Caco-2 (cell line): ENCODE measurements at regions not wholly inside any gene's neighbourhood (a gene's known extent, or its start where the extent isn't known, plus 50 kb on each side); places are given as distances from the start of the nearest gene placed in this dataset.

Experiments used
- BruUV-seq: library from RNA; stranded (reverse); fragments of 400-500 nt; replicated peaks from 2 replicates; lab custom pipeline; 2021; lab: Mats Ljungman, UMichigan
- CTCF ChIA-PET: fragments of 300-600 bp; sonication (Branson Sonifier 250); formaldehyde crosslinking; loops from one replicate; lab custom pipeline; 2022; ENCODE audit warnings: antibody characterized with exemption; lab: Charles Lee
- POLR2A ChIA-PET: fragments of 300-600 bp; sonication (Branson Sonifier 250); formaldehyde crosslinking; loops from one replicate; lab custom pipeline; 2022; ENCODE audit warnings: antibody characterized with exemption; lab: Charles Lee
- DNase-seq, 2 experiments: peaks; one replicate each; pipeline versions ENCODE4 v3.0.0 to v3.0.0-alpha.2; 2020 to 2022
- H3K27me3 ChIP-seq: replicated peaks from 2 replicates; pipeline ENCODE4 v1.6.0; 2011; ENCODE audit warnings: low read length; ENCODE audit not compliant: control insufficient read depth, insufficient read depth
- H3K36me3 ChIP-seq: 2 replicates; pipeline ENCODE4 v1.5.1; 2011; ENCODE audit warnings: low read length; ENCODE audit not compliant: control insufficient read depth, insufficient read depth
- H3K4me1 ChIP-seq: fragments of 250-450 bp; sonication (Bioruptor Pico); 2 replicates; pipeline ENCODE4 v1.5.1; 2020; ENCODE audit warnings: mild to moderate bottlenecking
- H3K4me3 ChIP-seq: 2 replicates; pipeline ENCODE4 v1.5.1; 2011; ENCODE audit warnings: low read depth, mild to moderate bottlenecking, control low read depth, low read length
- H3K9me3 ChIP-seq: fragments of 250-450 bp; sonication (Bioruptor Pico); 2 replicates; pipeline ENCODE4 v1.5.1; 2020; ENCODE audit warnings: mild to moderate bottlenecking, moderate library complexity
- H3K27ac Mint-ChIP-seq: one replicate; pipeline ENCODE4 v1.8.0; 2022; ENCODE audit warnings: mixed read lengths; ENCODE audit not compliant: unreplicated experiment
- H3K27me3 Mint-ChIP-seq: one replicate; pipeline ENCODE4 v1.8.0; 2022; ENCODE audit warnings: mixed read lengths; ENCODE audit not compliant: insufficient read depth, unreplicated experiment
- H3K36me3 Mint-ChIP-seq: one replicate; pipeline ENCODE4 v1.8.0; 2022; ENCODE audit warnings: mild to moderate bottlenecking, mixed read lengths; ENCODE audit not compliant: insufficient read depth, unreplicated experiment
- H3K4me1 Mint-ChIP-seq: one replicate; pipeline ENCODE4 v1.8.0; 2022; ENCODE audit warnings: low read depth, mixed read lengths; ENCODE audit not compliant: unreplicated experiment
- H3K4me3 Mint-ChIP-seq: one replicate; pipeline ENCODE4 v1.8.0; 2022; ENCODE audit warnings: mild to moderate bottlenecking, moderate library complexity, mixed read lengths; ENCODE audit not compliant: unreplicated experiment
- H3K9me3 Mint-ChIP-seq: one replicate; pipeline ENCODE4 v1.8.0; 2022; ENCODE audit warnings: mixed read lengths; ENCODE audit not compliant: unreplicated experiment
- CTCF ChIP-seq, 2 experiments: fragments of 200-600 bp in 1 of 2; IDR thresholded peaks; 1 replicate in 1 of 2; 2 replicates in 1 of 2; pipeline versions ENCODE4 v1.5.1 to v1.8.0; 2011 to 2022; ENCODE audit warnings: antibody characterized with exemption in 1 of 2, control low read depth in 1 of 2, inconsistent platforms in 1 of 2, low read depth in 1 of 2, low read length in 1 of 2, mild to moderate bottlenecking in 1 of 2, moderate library complexity in 1 of 2; ENCODE audit not compliant: insufficient read depth in 1 of 2, severe bottlenecking in 1 of 2, unreplicated experiment in 1 of 2
- intact Hi-C: fragments of 100-400 bp; cut with micrococcal nuclease; formaldehyde crosslinking; loops from one replicate; pipeline ENCODE4 v1.10.0; 2022; ENCODE audit not compliant: unreplicated experiment

DNA sequence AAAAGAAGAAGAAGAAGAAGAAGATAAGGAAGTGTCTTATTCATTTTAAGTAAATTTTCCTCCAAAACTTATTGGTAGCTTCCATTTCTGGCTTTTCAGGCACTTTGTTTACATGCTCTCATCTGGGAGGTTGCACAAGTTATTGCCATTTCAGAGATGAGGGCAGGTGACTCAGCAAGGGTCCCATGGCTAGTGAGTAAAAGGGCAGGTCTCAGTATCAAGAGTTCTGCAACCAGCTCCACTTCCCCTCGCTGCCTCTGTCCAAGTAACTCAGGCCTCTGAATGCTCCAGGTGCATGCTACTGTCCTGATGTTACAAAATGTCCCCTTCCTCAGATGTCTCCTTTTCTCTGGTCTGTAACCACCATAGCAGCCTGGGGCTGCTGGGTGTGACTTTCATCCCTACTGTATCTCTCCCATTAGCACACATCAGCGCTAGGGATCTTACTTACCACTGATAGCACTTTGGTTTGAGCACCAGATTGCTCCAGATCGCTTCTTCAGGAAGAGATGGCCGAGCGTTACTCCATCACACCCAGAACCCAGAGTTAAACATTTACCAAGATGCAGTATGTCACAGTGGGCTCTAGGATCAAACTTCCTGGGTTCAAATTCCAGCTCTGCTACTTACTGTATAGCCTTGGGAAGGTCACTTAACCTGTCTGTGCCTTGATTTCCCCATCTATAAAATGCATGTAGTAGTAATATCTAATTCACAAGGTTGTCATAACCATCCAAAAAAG lies 57.4 kb upstream of the LAPTM4A start:
- Histone ChIP-seq H3K36me3 (no peaks in the 10 kb centered on the region), H3K9me3 (no peaks in the 10 kb centered on the region), H3K4me1 (peaks cover 17% of the 10 kb centered on the region), H3K4me3 (no peak overlapping the region), H3K27me3 (no peaks in the 10 kb centered on the region)
- TF ChIP-seq CTCF (IDR thresholded peaks at IDR 0.05; ENCODE audit: insufficient read depth in 1 of 2, low read depth in 1 of 2, low read length in 1 of 2, severe bottlenecking in 1 of 2, unreplicated experiment in 1 of 2) = no peak
- BruUV-seq = no TSS peak
- Mint-ChIP-seq H3K9me3 (no peaks in the 10 kb centered on the region), H3K4me1 (peaks cover 25% of the 10 kb centered on the region), H3K27ac (no peak overlapping the region), H3K36me3 (peaks cover 4% of the 10 kb centered on the region), H3K27me3 (no peaks in the 10 kb centered on the region), H3K4me3 (no peak overlapping the region)
- peak in 1 of 2 experiments; percentile 26 for DNase-seq
- POLR2A ChIA-PET = no interaction called here
- intact Hi-C loops = no loop called here
- CTCF ChIA-PET = interaction anchor here (1.3 kb wide), 1 partner anchor 117 kb away, joined by 3 read pairs; the partner anchor contains the start of gene SDC1

DNA sequence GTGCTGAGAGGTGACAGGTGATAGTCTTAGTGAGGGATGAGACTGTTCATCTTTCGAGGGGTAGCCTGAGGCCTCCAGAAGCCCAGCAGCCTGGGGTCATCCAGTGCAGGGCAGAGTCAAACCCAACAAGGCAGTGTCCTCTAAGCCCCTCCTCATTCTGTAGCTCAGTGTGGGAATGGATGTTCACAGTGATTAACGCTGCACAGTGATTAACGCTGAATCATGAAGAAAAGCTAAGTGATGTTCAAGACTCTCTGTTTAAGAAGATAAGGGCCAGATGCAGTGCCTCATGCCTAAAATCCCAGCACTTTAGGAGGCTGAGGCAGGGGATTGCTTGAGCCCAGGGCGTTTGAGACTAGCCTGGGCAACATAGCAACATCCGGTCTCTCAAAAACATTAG lies 56.3 kb upstream of the LAPTM4A start:
- peaks cover 4% of the 10 kb centered on the region for H3K36me3 Mint-ChIP-seq
- no peak for TF ChIP-seq CTCF (IDR thresholded peaks at IDR 0.05; ENCODE audit: insufficient read depth in 1 of 2, low read depth in 1 of 2, low read length in 1 of 2, severe bottlenecking in 1 of 2, unreplicated experiment in 1 of 2)
- H3K36me3 ChIP-seq = no peaks in the 10 kb centered on the region
- peaks cover 19% of the 10 kb centered on the region for H3K4me1 Mint-ChIP-seq
- BruUV-seq = no TSS peak
- ChIA-PET POLR2A (no interaction called here), CTCF (interaction anchor here (2.2 kb wide), 1 partner anchor 117 kb away, joined by 11 read pairs; the partner anchor contains the start of gene SDC1)
- no peaks in the 10 kb centered on the region for H3K27me3 Mint-ChIP-seq
- intact Hi-C loops = no loop called here
- H3K4me3 ChIP-seq = no peak overlapping the region
- no peak overlapping the region for H3K27ac Mint-ChIP-seq
- H3K4me3 Mint-ChIP-seq = no peak overlapping the region
- H3K9me3 ChIP-seq = no peaks in the 10 kb centered on the region
- peaks cover 15% of the 10 kb centered on the region for H3K4me1 ChIP-seq
- no peak for DNase-seq
- no peaks in the 10 kb centered on the region for H3K27me3 ChIP-seq
- no peaks in the 10 kb centered on the region for H3K9me3 Mint-ChIP-seq

- no peak overlapping the region for H3K4me3 Mint-ChIP-seq
- CTCF ChIA-PET = interaction anchor here (1.2 to 2.2 kb wide), 2 partner anchors 117 to 184 kb away, joined by 3 to 11 read pairs; partner anchors contain the start of gene SDC1
These were observed 55.9 kb upstream of the LAPTM4A start for GRCh38 chr2:20107352-20107751.

More at GRCh38 chr2:20107352-20107751, 55.9 kb upstream of the LAPTM4A start:
- POLR2A ChIA-PET = no interaction called here
- Mint-ChIP-seq H3K9me3 (no peaks in the 10 kb centered on the region), H3K36me3 (peaks cover 4% of the 10 kb centered on the region), H3K27ac (no peak overlapping the region), H3K27me3 (no peaks in the 10 kb centered on the region), H3K4me1 (peaks cover 19% of the 10 kb centered on the region)
- Histone ChIP-seq H3K4me1 (peaks cover 15% of the 10 kb centered on the region), H3K9me3 (no peaks in the 10 kb centered on the region), H3K36me3 (no peaks in the 10 kb centered on the region), H3K27me3 (no peaks in the 10 kb centered on the region), H3K4me3 (no peak overlapping the region)
- TF ChIP-seq CTCF (IDR thresholded peaks at IDR 0.05; ENCODE audit: insufficient read depth in 1 of 2, low read depth in 1 of 2, low read length in 1 of 2, severe bottlenecking in 1 of 2, unreplicated experiment in 1 of 2) = no peak
- BruUV-seq = no TSS peak
- DNase-seq = no peak
- intact Hi-C loops = no loop called here
